ENCODE measurements at regions not wholly inside any gene's neighbourhood (a gene's known extent, or its start where the extent isn't known, plus 50 kb on each side); places are given as distances from the start of the nearest gene placed in this dataset.

GRCh38 chr12:127158385-127159061 lies 1108.4 kb upstream of the TMEM132C start:
- TF ChIP-seq CTCF (IDR thresholded peaks at IDR 0.05 in 8 of 11, conservative IDR thresholded peaks at IDR 0.05 in 3 of 11) (no peak), POLR2A (IDR thresholded peaks at IDR 0.05) (no peak)
